HL-60/S4 treated with retinoic acid at 250 ng/mL for 4 days and 3 days (cell line): ENCODE measurements at regions not wholly inside any gene's neighbourhood (a gene's known extent, or its start where the extent isn't known, plus 50 kb on each side); places are given as distances from the start of the nearest gene placed in this dataset.

Experiments used
- in situ Hi-C: fragments of 300-500 bp; cut with MboI; formaldehyde crosslinking; loops from 2 replicates; pipeline ENCODE4 v1.7.0; 2022; ENCODE audit warnings: low sequenced_read_pairs

- in situ Hi-C loops, result no loop called here
Measured at GRCh38 chr17:79332011-79332554, 257.5 kb downstream of the ENGASE start.

DNA sequence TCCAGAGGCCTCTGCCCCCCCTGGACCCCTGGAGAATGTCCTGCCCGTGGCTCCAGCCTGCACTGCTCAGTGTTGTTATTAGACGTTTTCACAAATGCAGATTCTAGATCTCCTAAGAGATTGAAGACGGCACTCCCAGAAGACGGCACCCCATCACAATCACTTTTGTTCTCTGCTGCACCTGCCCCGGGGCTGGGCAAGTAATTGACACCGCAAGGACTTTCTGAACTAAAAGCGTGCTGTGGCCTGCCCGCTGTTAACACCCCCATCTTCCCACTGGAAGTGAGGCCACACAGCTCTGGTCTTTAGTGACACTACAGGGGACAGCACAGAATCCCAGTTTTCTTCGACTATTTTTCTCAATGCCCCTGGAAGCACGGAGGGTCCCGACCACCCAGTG lies 256.9 kb downstream of the ENGASE start:
- in situ Hi-C loops, result no loop called here

DNA sequence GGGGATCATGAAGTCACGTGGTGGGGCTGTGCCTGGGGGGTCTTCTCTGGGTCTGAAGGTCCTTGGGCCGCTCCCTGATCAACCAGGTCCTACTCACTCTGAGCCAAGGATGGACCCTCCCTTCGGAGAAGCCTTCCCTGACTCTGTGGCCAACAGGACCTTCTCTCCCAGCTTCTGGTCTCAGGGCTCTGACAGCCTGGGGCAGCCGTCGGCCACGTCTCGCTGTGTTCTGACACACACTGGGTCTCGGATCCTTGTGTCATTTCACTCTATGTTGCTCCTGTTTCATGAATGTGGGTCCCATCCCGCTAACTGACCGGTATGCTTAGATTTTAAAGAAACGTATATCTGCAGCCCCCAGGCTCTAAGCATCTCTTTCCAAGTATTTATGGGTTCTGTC lies 256.1 kb downstream of the ENGASE start:
- in situ Hi-C loops, result no loop called here

GRCh38 chr17:79330229-79330628 lies 255.6 kb downstream of the ENGASE start:
- in situ Hi-C loops, result no loop called here

- in situ Hi-C loops, result no loop called here
Measured at GRCh38 chr17:79326814-79327213, 252.2 kb downstream of the ENGASE start.

- in situ Hi-C loops, result no loop called here
Measured at GRCh38 chr17:79325709-79326430, 251.2 kb downstream of the ENGASE start.

- in situ Hi-C loops, result no loop called here
Measured at GRCh38 chr17:79324194-79324593, 249.6 kb downstream of the ENGASE start.

- in situ Hi-C loops, result no loop called here
Measured at GRCh38 chr17:79323566-79323965, 248.9 kb downstream of the ENGASE start.

DNA sequence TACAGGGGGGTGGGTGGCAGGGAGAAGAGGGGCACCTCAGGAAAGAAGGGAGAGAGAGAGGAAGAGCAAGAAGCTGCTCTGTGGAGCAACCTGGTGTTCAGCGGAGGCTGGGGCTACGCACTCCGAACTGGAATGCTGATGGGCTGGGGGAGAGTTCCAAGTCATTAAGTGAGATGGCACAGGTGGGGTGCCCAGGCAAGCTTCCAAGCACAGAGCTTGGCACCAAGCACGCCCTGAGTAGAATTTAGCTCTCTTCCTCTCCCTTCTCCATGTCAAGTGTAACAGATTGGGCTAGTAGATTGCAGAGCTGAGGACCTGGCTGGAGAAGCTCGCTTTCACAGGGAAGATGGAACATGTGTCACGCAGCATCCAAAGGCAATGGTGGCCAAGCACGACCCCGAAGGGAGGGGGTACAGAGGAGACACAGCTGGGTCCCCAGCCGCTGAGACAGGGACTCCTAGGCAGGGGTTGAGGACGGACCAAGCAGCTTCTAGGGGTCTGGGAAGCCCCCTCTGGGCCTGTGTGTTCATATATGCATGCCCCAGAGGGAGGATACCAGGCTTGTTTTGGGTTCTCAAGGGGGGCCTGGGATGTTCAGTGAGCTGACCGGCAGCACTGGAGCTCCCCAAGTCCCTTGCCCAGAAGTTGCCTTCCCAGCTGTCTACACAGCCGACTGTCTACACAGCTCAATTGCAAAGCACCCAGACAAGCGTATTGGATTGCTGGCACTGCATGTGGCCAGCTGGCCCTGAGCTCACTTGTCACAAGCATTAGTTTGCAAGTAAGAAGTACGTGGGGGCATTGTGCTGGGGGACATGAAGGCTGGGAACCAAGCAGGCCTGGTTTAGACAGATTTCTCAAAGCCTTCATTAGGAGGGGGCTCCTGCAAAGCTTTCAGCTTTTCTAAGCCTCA lies 247.8 kb downstream of the ENGASE start:
- in situ Hi-C loops, result no loop called here

DNA sequence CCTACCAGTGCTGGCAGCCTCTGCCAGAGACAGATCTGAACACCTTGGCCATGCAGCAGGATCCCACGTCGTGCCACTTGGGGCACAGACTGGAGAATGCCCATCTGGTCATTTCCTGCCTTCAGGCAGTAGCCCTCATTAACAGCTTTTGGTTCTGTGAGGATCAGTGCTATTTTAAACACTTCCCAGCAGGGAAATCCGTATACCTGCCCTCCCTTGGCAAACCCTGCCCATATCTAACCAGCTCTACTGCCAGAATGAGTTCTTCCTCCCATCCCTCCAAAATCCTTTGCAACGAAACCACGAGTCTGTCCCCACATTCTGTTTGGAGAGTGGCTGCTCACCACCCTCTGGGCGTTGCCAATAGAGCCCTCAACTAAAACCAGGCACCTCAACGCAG lies 245.7 kb downstream of the ENGASE start:
- in situ Hi-C loops, result no loop called here

- in situ Hi-C loops, result no loop called here
Measured at GRCh38 chr17:79317916-79318315, 243.3 kb downstream of the ENGASE start.

DNA sequence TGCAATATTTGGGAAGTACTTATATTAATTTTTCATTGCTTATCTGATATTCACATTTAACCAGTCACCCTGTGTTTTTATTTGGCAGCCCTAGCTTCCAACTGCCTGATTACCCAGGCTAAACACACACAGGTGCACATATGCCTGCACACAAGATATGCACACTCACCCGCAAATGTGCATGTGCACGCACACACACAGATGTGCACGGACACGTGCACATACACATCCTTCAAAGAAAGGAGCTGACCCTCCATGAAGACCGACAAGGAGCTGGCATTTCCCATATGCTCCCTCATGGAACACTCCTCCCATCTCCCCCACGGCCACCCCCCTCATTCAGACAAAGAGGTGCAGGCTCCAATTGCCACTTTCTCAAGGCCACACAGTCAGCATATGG lies 242.2 kb downstream of the ENGASE start:
- in situ Hi-C loops, result no loop called here

DNA sequence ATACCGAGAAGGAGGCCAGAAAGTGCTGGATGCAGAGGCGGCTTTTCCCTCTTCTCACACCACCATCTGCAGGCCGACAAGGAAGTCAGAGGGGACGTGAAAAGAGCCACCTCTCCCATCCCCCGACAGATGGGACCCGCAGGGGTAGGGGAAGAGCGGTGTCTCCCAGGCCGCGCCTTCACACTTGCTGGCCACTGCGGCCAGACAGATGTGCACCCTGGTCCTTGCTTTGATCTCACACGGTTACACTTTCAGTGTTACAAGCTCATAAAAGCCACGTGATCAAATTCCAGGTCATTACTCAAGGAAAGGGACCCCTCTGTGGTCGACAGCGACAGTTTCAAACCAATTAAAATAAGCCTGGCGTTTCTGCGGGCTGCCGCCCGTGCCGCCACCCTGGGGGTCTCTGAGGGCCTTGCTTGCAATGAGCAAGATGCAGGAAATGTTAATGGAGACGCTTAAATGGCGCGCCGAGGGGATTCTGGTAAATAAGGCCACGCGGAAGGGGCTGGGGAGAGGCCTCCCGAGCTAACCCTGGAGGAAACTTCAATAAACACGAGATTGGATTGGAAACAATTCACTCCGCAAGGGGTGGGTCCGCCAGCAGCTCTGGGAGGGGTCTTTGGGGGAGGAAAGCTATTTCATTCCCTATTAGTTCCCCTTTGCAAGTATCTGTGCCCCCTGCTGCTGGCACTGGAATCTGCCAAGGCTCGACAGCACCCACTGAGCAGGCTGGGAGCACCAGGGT lies 240.9 kb downstream of the ENGASE start:
- in situ Hi-C loops, result no loop called here

DNA sequence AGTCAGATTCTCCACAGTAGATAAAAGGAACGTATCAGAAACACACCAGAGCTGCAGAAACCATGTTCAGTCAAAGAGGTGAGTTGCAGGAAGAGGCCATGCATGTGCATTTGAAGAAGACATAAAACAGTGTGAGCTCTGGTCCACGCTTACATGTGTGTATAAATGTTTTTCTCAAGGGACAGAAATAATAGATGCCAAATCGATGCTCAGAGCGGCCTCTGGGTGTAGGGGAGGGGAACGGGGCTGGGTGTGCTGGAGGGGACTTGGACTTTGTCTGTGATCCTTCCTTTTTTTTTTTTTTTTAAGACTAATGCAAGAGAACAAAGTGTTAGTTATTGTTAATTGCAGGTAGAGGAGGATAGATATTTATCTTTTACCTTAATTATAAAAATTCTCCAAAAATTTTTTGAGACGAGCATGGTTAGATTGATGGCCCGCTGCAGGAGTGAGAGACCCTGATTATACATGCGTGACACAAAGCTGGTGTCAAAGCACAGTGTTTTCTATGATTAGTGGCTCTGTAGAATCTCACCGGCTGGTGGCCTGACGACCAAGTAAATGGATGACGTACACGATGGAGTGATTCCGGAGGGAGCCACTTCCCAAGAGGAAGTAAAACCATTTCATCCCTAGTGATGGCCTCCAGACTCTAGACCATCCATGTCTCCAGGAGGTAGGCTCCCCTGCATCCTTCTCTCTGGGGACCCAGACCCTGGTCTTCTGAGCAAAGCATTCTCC lies 240.2 kb downstream of the ENGASE start:
- in situ Hi-C loops, result no loop called here

DNA sequence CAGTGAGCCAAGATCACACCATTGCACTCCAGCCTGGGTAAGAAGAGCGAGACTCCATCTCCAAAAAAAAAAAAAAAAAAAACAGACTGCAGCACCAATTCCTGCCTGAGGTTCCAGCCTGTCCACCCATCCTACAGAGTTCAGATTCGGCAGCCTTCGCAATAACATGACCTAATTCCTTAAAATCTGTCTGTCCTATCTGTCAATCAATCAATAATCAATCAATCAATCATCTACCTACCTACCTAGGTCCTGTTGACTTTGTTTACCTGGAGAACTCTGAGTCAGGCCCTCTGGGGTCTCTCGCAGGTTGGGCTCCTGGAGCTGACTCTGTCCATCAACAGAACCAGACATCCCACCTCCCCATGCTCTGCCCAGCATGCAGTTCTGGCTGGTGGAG lies 236.7 kb downstream of the ENGASE start:
- in situ Hi-C loops, result no loop called here

GRCh38 chr17:79306424-79307318 lies 232.0 kb downstream of the ENGASE start:
- in situ Hi-C loops, result no loop called here

DNA sequence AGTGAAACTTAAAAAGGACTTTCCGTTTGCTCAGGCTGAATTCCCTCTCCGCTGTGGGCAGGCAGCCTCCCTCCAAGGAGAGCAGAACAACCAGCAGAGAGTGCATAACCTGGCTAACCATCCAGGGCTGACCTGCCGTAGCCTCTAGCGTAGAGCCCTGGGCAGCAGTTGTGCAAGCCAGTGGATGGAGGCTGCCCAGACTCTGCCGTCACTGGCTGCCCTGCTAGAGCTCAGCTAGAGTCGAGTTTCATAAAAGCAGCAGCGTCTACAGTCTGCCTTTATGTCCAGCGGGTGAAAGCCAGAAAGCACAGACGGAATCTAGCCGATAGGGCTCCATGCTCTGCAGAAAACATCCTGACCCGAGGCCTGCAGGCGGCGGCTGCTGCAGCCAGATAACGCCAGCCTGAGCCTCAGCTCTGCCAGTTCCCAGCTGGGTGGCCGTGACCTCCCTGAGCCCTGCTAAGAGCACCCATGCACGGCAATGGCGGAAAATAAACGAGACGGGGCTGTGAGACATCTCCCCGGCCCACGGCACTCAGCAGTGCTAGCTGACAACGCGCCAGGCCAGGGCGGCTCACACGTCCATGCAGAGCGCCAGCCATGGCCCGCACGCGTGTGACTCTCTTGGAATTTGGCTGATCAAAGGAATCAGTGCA lies 231.3 kb downstream of the ENGASE start:
- in situ Hi-C loops, result no loop called here

GRCh38 chr17:79305376-79305767 lies 230.7 kb downstream of the ENGASE start:
- in situ Hi-C loops, result no loop called here

- in situ Hi-C loops, result no loop called here
Measured at GRCh38 chr17:79304884-79305283, 230.3 kb downstream of the ENGASE start.
